ENCODE measurements at regions not wholly inside any gene's neighbourhood (a gene's known extent, or its start where the extent isn't known, plus 50 kb on each side); places are given as distances from the start of the nearest gene placed in this dataset.

DNA sequence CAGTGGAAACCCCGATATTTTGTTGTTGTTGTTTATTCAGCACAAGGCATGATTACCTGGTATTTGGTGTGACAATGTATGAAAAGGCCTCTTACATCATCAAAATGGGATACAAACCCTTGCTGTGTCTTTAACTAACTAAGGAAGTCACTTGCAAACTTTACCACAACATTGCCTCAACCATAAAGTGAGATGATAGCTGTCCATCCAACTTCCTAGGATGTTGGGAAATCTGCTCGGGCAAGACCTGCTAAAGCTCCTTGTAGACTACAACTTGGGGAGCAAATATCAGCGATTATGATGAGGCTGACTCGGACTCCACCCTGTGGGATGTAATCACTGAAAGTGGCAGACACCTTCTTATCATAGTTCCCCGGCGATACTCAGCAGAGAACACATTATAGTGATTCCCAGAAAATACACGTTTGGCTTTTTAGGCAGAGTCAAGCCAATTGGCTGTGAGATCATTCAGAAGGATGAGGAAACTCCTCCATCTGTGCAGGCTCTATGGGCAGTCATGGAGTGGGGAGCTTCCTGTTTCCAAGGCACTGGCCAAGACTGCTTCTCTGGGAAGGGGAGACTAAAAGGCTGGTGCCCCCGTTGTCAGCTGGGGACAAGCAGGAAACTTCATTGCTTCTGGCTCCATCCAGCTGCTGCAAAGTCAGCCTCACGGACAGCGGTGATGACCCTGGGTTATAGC is 289.0 kb downstream of the RNF144A start:
- TF ChIP-seq, protein P1, sequence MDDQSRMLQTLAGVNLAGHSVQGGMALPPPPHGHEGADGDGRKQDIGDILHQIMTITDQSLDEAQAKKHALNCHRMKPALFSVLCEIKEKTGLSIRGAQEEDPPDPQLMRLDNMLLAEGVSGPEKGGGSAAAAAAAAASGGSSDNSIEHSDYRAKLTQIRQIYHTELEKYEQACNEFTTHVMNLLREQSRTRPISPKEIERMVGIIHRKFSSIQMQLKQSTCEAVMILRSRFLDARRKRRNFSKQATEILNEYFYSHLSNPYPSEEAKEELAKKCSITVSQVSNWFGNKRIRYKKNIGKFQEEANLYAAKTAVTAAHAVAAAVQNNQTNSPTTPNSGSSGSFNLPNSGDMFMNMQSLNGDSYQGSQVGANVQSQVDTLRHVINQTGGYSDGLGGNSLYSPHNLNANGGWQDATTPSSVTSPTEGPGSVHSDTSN (IDR thresholded peaks at IDR 0.05): no peak
- TF ChIP-seq, protein P2, sequence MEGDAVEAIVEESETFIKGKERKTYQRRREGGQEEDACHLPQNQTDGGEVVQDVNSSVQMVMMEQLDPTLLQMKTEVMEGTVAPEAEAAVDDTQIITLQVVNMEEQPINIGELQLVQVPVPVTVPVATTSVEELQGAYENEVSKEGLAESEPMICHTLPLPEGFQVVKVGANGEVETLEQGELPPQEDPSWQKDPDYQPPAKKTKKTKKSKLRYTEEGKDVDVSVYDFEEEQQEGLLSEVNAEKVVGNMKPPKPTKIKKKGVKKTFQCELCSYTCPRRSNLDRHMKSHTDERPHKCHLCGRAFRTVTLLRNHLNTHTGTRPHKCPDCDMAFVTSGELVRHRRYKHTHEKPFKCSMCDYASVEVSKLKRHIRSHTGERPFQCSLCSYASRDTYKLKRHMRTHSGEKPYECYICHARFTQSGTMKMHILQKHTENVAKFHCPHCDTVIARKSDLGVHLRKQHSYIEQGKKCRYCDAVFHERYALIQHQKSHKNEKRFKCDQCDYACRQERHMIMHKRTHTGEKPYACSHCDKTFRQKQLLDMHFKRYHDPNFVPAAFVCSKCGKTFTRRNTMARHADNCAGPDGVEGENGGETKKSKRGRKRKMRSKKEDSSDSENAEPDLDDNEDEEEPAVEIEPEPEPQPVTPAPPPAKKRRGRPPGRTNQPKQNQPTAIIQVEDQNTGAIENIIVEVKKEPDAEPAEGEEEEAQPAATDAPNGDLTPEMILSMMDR (IDR thresholded peaks at IDR 0.05): no peak
- TF ChIP-seq, protein P3, sequence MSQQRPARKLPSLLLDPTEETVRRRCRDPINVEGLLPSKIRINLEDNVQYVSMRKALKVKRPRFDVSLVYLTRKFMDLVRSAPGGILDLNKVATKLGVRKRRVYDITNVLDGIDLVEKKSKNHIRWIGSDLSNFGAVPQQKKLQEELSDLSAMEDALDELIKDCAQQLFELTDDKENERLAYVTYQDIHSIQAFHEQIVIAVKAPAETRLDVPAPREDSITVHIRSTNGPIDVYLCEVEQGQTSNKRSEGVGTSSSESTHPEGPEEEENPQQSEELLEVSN (IDR thresholded peaks at IDR 0.05; ENCODE audit: borderline replicate concordance, low read depth): no peak
- TF ChIP-seq POLR2A (IDR thresholded peaks at IDR 0.05; ENCODE audit: low read length): no peak
- TF ChIP-seq BHLHE40 (IDR thresholded peaks at IDR 0.05; ENCODE audit: low read depth, low read length): no peak
- no peak for TF ChIP-seq CHD2 (IDR thresholded peaks at IDR 0.05; ENCODE audit: low read length, partially characterized antibody)
- TF ChIP-seq, protein P4, sequence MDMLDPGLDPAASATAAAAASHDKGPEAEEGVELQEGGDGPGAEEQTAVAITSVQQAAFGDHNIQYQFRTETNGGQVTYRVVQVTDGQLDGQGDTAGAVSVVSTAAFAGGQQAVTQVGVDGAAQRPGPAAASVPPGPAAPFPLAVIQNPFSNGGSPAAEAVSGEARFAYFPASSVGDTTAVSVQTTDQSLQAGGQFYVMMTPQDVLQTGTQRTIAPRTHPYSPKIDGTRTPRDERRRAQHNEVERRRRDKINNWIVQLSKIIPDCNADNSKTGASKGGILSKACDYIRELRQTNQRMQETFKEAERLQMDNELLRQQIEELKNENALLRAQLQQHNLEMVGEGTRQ (IDR thresholded peaks at IDR 0.05): no peak
- TF ChIP-seq MAZ (IDR thresholded peaks at IDR 0.05; ENCODE audit: borderline replicate concordance, low read depth, low read length): no peak
- no peak for TF ChIP-seq EP300 (IDR thresholded peaks at IDR 0.05)
- TF ChIP-seq RAD21 (conservative IDR thresholded peaks at IDR 0.05 in 1 of 2, IDR thresholded peaks at IDR 0.05 in 1 of 2): no peak
- TF ChIP-seq KDM1A (IDR thresholded peaks at IDR 0.05; ENCODE audit: low read depth): no peak
